H1 (cell line): ENCODE measurements at regions not wholly inside any gene's neighbourhood (a gene's known extent, or its start where the extent isn't known, plus 50 kb on each side); places are given as distances from the start of the nearest gene placed in this dataset.

ENCODE experiments used
- HDAC6 ChIP-seq: IDR thresholded peaks from one replicate; pipeline ENCODE4 v1.7.1; 2012; ENCODE audit warnings: low read depth, mild to moderate bottlenecking, inconsistent platforms, low read length, moderate library complexity
- POLR2A ChIP-seq, 2 experiments: IDR thresholded peaks; 1 replicate in 1 of 2; 2 replicates in 1 of 2; pipeline ENCODE4 v1.6.1; 2011; ENCODE audit warnings: low read depth in 2 of 2, low read length in 2 of 2, mild to moderate bottlenecking in 2 of 2; ENCODE audit errors: control extremely low read depth in 1 of 2

- TF ChIP-seq POLR2A (IDR thresholded peaks at IDR 0.05; ENCODE audit: control extremely low read depth in 1 of 2, low read depth in 2 of 2, low read length in 2 of 2) = no peak
- no peak for TF ChIP-seq HDAC6
Measured at GRCh38 chr10:52599551-52600200, 172.9 kb downstream of the MBL2 start.
